D341Med (cell line): ENCODE measurements at regions not wholly inside any gene's neighbourhood (a gene's known extent, or its start where the extent isn't known, plus 50 kb on each side); places are given as distances from the start of the nearest gene placed in this dataset.
"Not testable (repeated sequence)": the region's sequence is repeated elsewhere in the genome, so short reads cannot be mapped to it uniquely, and the experiment has no call there.

Source experiments
- DNase-seq: peaks from one replicate; pipeline ENCODE4 v3.0.0; 2012; ENCODE audit warnings: low spot score

DNA sequence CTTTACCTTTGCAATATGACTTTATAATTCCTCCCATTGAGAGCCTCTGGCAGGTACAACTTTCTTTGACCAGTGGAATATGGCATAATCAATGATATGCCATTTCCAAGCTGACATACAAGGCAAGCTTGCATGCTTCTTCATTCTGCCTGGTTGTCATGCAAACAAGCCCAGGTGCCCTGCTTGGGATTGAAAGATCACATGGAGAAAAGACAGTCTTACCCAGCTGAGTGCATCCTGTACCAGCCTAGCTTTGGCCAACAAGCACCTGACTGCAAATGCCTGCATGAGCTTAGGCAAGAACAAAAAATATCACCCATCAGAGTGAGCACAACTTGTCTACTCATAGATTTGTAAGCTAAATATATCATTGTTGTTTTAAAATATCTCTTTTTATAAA lies 82.9 kb upstream of the KCND2 start:
- no peak for DNase-seq

DNA sequence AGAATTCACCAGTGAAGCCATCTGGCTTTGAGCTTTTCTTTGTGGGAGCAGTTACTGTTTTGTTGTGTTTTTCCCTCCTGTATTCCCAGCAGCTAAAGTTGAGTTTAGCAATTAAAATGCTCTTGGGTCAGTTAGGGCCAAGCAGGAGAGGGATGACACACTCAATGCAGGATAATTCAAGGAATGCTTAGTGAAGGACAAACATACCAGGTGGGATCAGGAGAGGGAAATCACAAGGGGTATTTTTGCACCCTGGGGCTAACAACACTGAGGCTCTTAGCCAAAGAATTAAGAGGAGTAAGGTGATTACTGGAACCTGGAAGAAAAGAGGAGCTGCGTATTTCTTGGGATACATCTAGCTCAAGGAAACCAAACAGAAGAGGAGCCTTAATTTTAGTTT lies 82.4 kb upstream of the KCND2 start:
- DNase-seq = no peak

GRCh38 chr7:120191423-120191822 lies 81.6 kb upstream of the KCND2 start:
- DNase-seq = not testable (repeated sequence)

DNA sequence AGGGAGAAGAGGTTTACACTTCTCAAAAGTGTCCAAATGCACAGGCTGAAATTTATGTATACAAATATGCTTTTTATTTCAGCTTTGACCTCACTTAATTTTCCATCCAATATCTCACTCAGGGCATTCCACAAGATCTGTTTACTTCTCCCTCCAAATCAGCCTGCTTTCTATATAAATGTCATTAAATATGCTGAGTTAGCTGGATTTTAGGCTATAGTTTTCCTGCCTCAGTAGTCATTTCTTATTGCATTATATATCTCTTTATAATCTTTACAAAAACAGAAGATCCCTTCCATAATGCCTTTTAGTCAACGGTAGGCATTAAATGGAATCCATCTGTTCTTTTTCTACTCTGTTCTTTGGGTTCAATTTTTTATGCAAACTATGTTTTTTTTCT lies 71.7 kb upstream of the KCND2 start:
- DNase-seq = no peak

GRCh38 chr7:120205101-120205500 lies 67.9 kb upstream of the KCND2 start:
- no peak for DNase-seq

DNA sequence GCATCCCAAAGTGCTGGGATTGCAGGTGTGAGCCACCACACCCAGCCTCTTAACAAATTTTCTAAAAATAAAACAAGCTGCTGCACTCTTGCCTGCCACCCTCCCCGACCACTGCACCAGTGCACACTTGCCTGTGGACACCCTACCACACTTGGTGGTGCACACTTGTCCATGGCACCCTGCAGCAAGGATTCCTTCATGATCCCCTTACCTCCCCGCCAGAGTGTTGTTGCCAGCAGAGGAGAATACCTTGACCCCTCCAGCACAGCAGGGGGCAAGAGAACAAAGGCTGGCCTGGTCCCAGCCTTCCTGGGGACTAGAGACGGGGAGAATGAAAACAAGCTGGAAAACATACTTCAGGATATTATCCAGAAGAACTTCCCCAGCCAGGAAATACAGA lies 65.9 kb upstream of the KCND2 start:
- DNase-seq = no peak

GRCh38 chr7:120215654-120216053 lies 57.3 kb upstream of the KCND2 start:
- DNase-seq = no peak

DNA sequence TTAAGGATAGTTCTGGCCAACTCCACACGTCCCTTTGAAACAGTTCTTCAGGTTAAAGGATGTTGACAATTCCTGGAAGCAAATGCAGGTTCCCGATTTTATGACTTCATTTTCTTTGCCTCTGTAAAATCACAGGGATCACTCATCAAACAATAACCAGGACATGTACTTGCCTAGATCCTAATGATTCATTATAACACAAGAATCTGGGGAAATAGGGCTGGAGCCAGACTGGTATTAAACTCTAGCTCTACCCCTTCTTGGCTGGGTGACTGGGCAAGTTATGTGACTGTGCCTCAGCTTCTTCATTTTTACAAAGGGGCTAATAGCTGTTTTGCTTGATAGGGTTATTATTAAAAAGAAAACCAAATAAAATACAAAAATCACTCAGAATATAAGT lies 56.0 kb upstream of the KCND2 start:
- no peak for DNase-seq

GRCh38 chr7:120218712-120219111 lies 54.3 kb upstream of the KCND2 start:
- no peak for DNase-seq

- no peak for DNase-seq
Measured at GRCh38 chr7:120221666-120222065, 51.3 kb upstream of the KCND2 start.
